Sigmoid colon (tissue), 4 donors: ENCODE measurements at regions not wholly inside any gene's neighbourhood (a gene's known extent, or its start where the extent isn't known, plus 50 kb on each side); places are given as distances from the start of the nearest gene placed in this dataset.

Experiments
- POLR2AphosphoS5 ChIP-seq, 4 donors: sonication (generic); formaldehyde crosslinking; IDR thresholded peaks; one replicate each; pipeline ENCODE4 v1.6.1; 2017; ENCODE audit warnings: antibody characterized with exemption in 4 of 4
- TF ChIP-seq, protein P1 (sequence below), 4 experiments: fragments of 450-650 bp in 3 of 4; fragments of 200-600 bp in 1 of 4; IDR thresholded peaks; one replicate each; pipeline ENCODE4 v1.5.1; 2016 to 2019; ENCODE audit warnings: antibody characterized with exemption in 4 of 4, mild to moderate bottlenecking in 3 of 4, moderate library complexity in 2 of 4

DNA sequence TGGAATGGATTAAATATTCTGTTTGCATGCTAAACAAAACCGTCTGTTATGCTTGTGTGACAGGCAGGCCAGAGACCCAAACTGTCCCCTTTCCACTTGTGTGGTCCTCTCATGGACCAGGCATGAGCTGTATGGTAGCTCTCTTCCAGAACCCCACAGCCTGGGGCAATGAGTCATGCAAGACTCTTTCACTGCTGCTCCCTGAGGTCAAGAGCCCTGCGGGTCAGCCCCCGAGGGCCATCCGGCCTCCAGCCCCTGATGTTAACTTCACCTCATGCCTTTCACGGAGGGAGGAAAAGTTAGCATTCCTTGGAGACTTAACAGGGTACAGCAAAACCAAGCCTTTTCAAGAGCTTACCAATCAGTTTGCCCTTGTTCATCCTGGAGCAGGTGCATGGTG is 239.1 kb upstream of the DIO3 start:
- TF ChIP-seq, protein P1, sequence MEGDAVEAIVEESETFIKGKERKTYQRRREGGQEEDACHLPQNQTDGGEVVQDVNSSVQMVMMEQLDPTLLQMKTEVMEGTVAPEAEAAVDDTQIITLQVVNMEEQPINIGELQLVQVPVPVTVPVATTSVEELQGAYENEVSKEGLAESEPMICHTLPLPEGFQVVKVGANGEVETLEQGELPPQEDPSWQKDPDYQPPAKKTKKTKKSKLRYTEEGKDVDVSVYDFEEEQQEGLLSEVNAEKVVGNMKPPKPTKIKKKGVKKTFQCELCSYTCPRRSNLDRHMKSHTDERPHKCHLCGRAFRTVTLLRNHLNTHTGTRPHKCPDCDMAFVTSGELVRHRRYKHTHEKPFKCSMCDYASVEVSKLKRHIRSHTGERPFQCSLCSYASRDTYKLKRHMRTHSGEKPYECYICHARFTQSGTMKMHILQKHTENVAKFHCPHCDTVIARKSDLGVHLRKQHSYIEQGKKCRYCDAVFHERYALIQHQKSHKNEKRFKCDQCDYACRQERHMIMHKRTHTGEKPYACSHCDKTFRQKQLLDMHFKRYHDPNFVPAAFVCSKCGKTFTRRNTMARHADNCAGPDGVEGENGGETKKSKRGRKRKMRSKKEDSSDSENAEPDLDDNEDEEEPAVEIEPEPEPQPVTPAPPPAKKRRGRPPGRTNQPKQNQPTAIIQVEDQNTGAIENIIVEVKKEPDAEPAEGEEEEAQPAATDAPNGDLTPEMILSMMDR (IDR thresholded peaks at IDR 0.05), result no peak
- TF ChIP-seq POLR2AphosphoS5 (IDR thresholded peaks at IDR 0.05), result no peak
